GM21723 (cell line): ENCODE measurements at regions not wholly inside any gene's neighbourhood (a gene's known extent, or its start where the extent isn't known, plus 50 kb on each side); places are given as distances from the start of the nearest gene placed in this dataset.

Experiments
- ATAC-seq: cut with Tn5 transposase; IDR thresholded peaks from one replicate; pipeline ENCODE4 v1.9.1; 2021; ENCODE audit warnings: mild to moderate bottlenecking, moderate library complexity; ENCODE audit not compliant: unreplicated experiment

DNA sequence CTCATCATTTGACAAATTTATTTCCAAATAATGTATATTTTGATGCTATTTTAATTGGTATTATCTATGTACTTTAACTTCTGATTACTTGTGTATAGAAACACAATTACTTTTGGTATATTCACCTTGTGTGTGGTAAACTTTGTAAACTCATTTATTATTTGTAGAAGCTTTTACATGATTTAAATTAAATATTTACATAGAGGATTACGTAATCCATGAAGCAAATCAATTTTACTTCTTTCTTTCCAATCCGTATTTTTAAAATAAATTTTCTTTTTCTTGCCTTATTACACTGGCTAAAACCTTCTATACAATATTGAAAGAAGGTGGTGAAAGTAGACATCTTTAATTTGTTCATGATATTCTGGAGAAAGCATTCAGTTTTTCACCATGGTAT, 540.2 kb downstream of the MMUT start:
- no peak for ATAC-seq

DNA sequence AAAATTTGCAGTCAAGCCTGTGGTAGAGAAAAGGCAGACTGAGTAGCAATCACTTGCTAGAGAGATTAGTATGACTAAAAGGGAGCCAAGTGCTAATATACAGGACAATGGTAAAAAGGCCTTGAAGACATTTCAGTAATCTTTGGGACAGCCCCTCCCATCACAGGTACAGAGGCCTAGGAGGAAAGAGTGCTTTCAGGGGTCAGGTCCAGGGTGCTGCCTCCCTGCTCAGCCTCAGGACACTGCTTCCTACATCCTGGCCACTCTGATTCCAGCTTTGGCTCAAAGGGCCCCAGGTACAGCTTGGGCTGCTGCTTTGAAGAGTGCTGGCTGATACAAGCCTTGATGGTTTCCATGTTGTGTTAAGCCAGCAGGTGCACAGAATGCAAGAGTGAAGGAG, 543.5 kb downstream of the MMUT start:
- no peak for ATAC-seq

DNA sequence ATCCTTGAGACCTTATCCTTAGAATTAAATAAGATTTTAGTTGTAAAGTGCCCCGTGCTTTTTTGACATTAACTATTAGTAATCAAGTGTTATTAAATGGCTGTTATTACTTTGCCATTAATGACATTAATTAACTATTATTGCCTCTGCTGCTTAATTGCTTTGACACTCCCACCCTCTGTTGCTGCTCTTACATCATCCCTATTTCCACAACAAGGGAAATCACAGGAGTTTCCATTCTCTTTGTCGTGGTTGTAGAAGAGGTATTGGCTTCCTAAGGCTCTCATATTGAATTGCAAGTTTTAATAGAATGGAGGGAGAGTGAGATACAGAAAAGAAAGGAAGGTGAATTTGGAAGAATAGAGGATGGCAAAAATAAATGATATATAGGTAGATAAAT, 545.8 kb downstream of the MMUT start:
- ATAC-seq = no peak

DNA sequence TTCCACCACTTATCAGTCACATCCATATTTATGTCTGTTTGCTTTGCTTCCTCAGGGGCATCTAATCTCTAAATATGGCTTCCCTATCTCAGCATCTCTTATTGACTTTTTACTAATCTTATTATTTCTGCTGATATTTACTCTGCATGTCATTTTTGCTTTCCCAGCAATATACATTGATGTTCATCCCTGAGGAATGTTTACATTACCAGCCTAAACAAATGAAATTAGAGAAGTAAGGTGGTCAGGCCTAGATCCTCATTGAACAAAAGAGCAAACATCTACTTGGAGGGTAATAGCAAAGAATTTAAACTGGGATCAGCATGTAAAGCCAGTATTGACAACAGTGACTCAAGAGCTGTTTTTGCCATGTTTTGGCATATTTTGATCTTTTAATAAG, 546.4 kb downstream of the MMUT start:
- no peak for ATAC-seq

DNA sequence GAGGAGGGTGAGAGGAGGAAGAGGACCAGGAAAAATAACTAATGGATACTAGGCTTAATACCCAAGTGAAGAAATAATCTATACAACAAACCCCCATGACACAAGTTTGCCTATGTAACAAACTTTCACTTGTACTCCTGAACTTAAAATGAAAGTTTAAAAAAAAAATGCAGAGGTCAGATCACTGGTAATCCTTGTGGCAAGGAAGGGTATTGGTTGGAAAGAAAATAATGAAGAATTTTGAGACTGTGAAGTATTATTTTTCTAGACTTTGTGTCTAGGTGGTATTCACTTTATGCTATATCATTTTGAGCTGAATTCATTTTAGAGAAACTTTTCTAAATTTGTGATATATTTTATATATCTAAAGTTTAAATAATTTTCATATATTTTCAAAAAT, 547.5 kb downstream of the MMUT start:
- ATAC-seq = no peak

DNA sequence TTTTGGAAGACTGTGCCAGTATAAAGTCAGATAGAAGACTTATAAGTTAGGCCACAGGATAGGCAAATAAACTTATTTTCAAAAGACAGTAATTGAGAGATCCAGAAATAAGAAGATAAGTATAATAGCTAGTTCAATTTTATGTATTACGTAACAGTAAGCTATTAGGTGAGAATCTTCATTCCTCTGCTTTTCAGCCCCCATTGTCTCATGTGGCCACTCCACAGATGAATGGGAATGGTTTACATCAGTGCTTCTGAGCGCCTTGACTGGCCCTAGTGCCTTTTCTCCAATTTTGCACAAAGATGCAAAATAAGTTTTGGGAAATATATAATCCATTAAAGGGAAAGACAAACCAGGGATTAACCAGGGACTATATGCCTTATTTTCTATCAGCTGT, 550.5 kb downstream of the MMUT start:
- ATAC-seq = no peak

DNA sequence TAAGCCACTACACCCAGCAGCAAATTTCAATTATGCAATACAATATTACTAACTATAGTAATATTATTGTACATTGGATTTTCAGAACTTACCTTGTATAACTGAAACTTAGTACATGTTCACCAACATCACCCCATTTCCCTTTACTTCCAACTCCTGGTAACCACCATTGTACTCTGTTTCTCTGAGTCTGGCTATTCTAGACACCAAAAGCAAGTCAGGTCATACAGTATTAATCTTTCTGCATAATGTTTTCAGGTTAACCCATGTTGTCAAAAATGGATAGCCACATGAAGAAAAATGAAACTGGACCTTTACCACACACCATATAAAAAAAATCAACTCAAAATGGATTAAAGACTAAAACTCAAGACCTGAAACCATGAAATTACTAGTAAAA, 558.2 kb downstream of the MMUT start:
- no peak for ATAC-seq

DNA sequence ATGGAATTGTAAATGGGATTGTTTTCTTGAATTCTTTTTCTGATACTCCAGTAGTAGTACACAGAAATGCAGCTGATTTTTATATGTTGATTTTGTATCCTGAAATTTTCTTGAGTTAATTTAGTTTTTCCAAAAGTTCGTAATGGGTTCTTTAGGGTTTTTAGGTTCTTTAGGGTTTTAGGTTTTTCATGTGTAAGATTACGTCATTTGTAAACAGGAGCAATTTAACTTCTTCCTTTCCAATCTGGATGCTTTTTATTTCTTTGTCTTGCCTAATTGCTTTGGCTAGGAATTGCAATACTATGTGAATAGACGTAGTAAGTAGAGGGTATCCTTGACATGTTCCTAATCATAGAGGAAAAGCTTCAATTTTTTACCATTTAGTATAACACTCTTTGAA, 568.6 kb downstream of the MMUT start:
- ATAC-seq = no peak

DNA sequence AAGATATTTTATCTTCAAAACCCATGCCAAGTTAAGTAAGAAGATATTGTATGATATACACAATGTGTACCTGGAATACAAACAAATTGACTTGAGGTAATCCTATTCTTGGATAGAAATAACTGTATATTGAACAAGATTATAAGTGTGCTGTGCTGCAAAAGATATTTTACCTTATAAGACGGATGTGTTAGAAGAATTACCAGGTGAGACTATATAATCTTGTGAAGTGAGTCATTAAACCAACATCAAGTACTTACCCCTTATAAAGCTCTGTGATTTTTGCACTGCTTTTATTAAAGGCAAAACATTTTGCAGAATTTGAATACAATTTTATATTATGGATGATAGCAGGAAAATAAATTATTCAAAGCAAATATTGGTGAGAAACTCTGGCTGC, 570.0 kb downstream of the MMUT start:
- no peak for ATAC-seq

DNA sequence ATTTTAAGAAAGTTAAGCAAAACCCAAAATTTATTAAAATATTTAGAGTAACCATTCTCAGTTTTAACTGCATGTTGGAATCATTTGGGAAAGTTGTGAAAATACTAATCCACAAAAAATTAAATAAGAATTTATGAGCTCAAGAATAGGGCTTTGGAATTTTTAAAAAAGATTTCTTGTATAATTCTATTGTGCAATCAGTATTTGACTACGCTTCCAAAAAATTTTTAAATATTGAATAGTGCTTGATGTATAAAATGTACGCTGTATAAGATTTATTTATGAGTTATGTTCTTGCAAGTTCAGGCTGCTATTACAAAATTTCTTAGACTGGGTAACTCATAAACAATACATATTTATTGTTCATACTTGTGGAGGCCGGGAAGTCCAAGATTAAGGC, 571.7 kb downstream of the MMUT start:
- ATAC-seq = no peak

DNA sequence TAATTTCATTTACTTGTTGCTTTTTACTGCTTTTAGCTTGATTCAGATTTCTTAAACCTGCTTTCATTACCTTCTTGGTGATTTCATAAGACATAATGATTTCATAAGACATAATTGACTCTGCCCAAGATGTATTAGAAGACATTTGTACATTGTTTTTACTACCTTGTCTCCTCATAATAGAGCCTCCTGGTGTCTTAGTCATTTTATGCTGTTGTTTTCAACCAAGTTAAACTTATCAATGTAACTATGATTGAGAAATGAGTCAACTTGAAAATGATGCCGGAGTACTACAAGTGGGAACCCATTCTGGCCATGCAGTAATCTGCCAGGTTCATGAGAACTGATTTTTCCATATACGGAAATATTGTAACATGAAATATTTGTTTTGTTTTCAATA, 573.6 kb downstream of the MMUT start:
- no peak for ATAC-seq

DNA sequence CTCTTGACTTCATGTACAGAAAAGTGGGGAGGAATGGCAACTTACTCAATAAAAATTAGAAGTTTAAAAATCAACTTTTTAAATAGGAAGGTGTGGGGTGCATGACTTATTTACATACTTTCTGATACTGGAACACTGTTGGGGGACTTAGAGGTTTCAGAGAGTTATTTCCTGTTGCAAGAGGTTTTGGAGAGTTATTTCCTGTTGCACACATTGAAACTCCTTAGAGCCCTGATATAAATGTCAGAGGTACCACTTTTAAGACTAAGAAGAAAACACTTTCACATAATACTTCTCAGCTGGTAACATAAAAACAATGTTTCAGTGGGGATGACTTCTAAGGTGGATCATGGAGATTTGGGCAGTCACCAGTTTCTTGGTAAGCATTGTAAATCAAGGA, 579.9 kb downstream of the MMUT start:
- ATAC-seq = no peak

DNA sequence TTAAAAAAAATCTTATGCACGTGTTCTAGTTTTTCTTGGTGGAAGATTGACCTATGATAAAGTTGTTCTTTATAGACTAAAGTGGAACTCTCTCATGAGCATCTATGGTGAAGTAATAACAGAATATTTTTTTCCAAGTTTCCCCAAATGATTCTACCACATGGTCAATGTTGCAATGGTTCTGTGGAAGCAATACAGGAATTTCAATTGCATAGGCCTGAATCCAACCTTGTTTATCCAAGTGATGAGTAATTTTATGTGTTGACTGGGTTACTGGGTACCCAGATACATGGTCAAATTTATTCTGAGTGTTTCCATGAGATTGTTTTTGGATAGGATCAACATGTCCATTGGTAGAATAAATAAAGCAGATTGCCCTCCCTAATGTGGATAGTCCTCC, 581.5 kb downstream of the MMUT start:
- no peak for ATAC-seq

DNA sequence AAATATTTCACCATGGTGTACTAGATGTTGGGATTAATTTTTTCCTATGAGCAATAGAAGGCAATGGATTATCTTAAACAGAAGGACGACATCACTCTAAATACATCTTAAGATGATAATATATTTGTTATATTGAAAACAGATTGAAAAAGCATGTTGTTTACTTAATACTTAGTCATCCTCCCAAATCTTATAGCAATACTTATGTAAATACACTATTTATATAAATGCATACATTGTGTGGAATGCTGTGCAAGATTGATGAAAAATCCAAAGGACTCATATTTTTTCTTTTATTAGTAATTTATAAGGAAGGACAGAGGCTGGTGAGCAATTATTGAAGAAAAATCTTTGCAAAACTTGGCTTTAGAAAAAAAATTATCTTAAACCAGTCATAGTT, 593.5 kb downstream of the MMUT start:
- ATAC-seq = no peak

DNA sequence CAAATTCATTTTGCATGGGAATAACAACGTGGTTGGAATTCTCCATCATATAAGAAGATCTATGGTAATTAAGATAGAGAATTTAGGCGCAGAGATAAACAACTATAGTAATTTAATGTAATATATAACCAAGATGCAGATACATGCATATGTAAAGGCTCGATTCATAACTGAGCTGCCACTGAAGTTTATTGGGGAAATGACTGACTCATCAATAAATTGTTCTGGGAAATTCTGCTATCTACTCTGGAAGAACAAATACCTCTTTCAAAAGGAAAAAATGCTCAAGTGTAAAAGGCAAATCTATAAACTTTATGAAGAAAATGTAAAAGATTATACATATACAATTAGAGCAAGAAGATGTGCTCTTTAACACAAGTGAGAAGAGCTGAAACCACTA, 596.4 kb downstream of the MMUT start:
- no peak for ATAC-seq

DNA sequence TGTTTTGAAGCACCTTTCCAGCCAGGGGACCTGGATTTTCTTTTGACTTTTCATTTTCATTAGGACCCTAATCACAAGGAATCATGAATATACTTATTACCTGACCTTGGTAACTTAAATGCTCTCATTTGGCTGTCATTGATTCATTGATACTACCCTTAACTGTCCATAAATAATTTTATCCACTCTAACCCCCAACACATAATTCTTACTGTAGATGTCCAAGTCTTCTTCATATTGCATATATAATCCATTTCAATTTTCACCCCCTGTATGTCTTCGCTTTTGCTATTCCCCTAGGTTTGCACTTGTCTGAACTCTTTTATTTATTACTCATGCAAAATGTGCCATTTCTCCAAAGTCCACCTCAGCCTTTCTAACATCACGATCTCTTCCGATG, 602.9 kb downstream of the MMUT start:
- ATAC-seq = no peak

DNA sequence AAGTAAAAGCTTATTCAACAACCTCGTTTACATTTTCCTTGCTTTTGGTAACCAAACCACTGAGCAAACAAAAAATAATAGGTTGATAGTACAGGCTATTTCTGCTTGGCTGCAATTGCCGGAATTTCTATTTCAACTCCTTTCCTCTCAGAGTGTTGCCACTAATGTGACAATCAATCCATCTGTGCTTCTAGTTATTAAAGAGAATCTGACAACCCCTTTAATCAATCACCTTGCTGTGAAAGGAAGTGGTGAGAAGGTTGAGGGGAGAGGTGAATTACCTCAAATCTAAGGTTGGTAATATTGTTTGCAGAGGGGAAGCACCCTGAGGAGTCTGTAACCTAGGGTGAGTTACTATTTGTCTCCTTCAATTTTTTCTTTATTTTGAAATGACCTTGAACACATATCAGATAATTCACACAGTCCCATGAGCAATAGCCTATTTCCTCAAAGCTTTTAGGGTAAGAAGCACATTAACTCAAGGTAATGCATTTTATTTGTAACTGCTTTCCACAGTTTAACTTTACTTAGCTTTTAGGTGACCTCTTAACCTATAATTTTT, 603.4 kb downstream of the MMUT start:
- ATAC-seq = no peak

DNA sequence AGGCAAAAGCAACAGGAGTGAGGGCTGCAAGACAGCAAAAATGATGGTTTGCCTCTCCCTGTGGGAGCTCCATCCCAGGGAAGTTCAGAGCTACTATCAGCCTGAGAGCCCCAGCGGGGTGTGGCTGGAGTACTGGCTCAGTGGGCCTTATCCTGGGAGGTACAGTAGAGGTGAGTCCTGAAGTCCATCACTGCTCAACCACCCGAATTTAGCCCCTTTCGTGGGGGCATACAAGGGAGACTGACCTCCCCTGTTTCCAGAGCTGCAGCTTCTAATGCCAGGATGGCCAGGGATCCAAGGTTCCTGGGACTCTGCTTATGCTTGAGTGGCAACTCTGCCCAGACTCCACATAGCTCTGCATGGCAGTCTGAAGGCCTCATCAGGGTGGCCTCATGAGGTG, 617.8 kb downstream of the MMUT start:
- no peak for ATAC-seq

DNA sequence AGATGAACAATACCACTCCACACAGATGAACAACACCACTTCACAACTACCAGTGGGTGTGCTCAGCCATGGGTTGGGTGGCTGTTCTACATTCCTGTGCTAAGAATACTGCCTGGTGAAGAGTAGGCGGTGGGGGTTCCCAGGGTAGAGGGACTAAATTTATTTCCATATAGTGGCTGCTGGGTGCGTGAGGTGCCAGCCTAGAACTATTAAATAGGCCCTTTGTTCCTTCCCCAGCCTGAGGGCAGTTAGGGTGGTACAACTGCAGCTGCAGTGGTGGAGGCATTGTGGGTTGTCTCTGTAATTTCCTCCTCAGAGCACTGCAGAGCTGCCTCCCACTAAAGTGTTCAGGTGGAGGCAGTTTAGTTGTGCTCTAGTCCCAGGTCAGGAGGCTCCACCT, 618.4 kb downstream of the MMUT start:
- no peak for ATAC-seq

DNA sequence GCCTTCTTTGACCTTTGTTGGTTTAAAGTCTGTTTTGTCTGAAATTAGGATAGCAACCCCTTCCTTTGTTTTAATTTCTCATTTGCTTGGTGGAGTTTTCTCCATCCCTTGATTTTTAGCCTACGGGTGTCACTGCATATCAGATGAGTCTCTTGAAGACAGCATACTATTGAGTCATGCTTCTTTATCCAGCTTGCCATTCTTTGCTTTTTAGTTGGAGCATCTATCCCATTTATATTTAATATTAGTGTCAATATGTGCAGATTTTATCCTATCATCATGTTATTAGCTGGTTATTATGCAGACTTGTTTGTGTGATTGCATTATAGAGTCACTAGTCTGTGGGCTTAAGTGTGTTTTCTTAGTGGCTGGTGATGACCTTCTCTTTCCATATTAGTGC, 622.2 kb downstream of the MMUT start:
- ATAC-seq = no peak

DNA sequence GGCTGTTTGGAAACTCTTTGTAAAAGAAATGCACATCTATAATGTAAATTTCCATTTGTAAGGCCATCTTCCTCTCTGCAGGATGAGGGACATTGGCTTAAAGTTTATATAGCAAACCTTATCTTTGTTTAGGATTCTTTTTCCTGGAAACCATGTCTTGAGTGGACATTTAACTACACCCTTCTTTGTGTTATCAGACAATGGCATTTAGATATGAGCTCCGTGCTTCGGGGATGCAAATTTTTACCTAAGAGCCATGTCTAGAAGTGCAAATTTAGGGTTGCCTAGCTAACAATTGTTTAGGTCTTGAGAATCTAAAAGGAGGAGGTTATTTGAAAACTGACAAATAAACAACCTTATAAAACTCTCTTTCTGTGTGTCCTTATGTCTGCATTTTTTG, 623.8 kb downstream of the MMUT start:
- ATAC-seq = no peak

DNA sequence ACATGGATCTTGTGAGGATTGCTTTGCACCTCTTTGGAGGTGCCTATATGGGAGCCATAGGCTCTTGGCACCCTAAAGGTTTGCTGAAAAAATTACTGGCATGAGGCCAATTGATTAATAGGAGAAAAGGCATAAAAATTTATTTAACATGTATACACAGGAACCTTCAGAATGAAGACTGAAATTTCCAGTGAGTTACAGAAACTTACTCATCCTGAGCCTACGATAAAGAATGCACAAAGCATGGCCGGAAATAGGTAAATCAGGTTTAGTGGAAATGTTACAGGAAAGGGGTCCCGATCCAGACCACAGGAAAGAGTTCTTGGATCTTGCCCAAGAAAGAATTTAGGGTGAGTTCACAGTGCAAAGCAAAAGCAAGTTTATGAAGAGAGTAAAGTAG, 625.3 kb downstream of the MMUT start:
- no peak for ATAC-seq

DNA sequence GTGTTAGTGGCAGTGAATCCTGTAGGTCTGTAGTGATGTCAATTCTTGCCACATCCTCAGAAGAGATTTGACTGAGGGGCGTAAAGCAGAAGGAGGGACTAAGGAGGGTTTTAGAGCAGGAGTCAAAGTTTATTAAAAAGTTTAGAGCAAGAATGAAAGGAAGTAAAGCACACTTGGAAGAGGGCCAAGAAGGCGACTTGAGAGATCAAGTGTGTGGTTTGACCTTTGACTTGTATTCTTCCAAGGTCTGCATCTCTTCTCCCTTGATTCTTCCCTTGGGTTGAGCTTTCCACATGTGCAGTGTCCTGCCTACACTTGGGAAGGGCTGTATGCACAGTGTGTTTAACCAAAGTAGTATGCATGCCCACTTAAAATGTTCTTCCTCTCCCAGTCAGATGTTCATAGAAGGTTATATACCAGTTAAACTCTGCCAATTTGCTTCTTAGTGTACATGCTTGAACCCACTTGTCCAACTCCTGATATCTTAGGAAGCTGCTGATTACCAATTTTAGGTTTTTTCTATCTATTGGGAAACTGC, 627.6 kb downstream of the MMUT start:
- ATAC-seq = no peak

DNA sequence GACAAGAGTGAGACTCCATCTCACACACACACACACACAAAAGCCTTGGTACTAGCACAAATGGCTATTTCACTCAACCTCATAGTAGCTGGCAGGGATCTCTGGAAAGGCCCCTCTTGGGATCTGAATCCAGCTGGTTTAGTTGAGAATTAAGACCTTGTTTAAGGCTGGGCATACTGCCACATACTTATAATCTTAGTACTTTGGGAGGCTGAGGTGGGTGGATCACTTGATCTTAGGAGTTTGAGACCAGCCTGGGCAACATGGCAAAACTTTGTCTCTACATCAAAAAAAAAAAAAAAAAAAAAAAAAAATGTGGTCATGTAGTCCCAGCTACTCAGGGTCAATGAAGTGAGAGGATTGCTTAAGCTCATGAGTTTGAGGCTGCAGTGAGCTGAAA, 628.3 kb downstream of the MMUT start:
- ATAC-seq = no peak
